ENCODE measurements at regions not wholly inside any gene's neighbourhood (a gene's known extent, or its start where the extent isn't known, plus 50 kb on each side); places are given as distances from the start of the nearest gene placed in this dataset.

- ChIA-PET POLR2A (no interaction called here), CTCF (ENCODE audit: low intra/inter-chr PET ratio) (no interaction called here)
- intact Hi-C loops (cut with micrococcal nuclease) = no loop called here
- WGBS (ENCODE audit: insufficient coverage, low coverage, missing lambda C conversion rate) = 4% methylated on average over 1 of the region's 1 CpG
- Histone ChIP-seq H4K20me1 (replicated peaks; ENCODE audit: control insufficient read depth, insufficient read depth, low read length) (no peaks in the 10 kb centered on the region), H3K9me1 (ENCODE audit: control insufficient read depth, insufficient read depth, low read length) (no peaks in the 10 kb centered on the region), H3K79me2 (ENCODE audit: control insufficient read depth, insufficient read depth, low read length) (no peaks in the 10 kb centered on the region), H3K4me2 (ENCODE audit: insufficient read depth, low read length) (no peak overlapping the region), H3K9ac (ENCODE audit: insufficient read depth in 1 of 2, low read depth in 2 of 2, low read length in 2 of 2) (no peak overlapping the region), H2AFZ (ENCODE audit: low read depth, low read length) (no peak overlapping the region), H3K4me1 (replicated peaks in 1 of 2; ENCODE audit: control insufficient read depth in 2 of 2, insufficient read depth in 2 of 2, low read length in 2 of 2) (no peaks in the 10 kb centered on the region), H3K36me3 (ENCODE audit: control insufficient read depth, insufficient read depth, low read length) (no peaks in the 10 kb centered on the region), H3K4me3 (no peak overlapping the region), H3K9me3 (replicated peaks; ENCODE audit: control insufficient read depth, insufficient read depth, low read depth, low read length) (no peaks in the 10 kb centered on the region), H3K27me3 (ENCODE audit: control insufficient read depth in 2 of 2, insufficient read depth in 2 of 2, low read length in 2 of 2) (no peaks in the 10 kb centered on the region), H3K27ac (ENCODE audit: extremely low read depth, low read depth, low read length) (no peak overlapping the region)
- ATAC-seq (no peak), FAIRE-seq (no peak), DNase-seq (ENCODE audit: extremely low read depth in 1 of 4, low spot score in 3 of 4) (no peak)
- BruUV-seq (replicated peaks) = no TSS peak
- in situ Hi-C loops (cut with MboI) = no loop called here
- TF ChIP-seq TBL1XR1 (IDR thresholded peaks at IDR 0.05; ENCODE audit: low read length in 2 of 2) (no peak), SETDB1 (IDR thresholded peaks at IDR 0.05; ENCODE audit: low read length) (no peak), BDP1 (IDR thresholded peaks at IDR 0.05; ENCODE audit: insufficient read depth, insufficient read length) (no peak), E2F5 (CRISPR knock-in tag; IDR thresholded peaks at IDR 0.05) (no peak), XRCC3 (IDR thresholded peaks at IDR 0.05) (no peak), HINFP (tag; conservative IDR thresholded peaks at IDR 0.05; ENCODE audit: low read depth) (no peak), ZNF609 (CRISPR knock-in tag; IDR thresholded peaks at IDR 0.05; ENCODE audit: borderline replicate concordance) (no peak), ZNF232 (CRISPR knock-in tag; IDR thresholded peaks at IDR 0.05) (no peak), SMARCC2 (IDR thresholded peaks at IDR 0.05; ENCODE audit: low read depth) (no peak), NKRF (IDR thresholded peaks at IDR 0.05; ENCODE audit: borderline replicate concordance) (no peak), SREBF1 (IDR thresholded peaks at IDR 0.05; ENCODE audit: borderline replicate concordance, low read depth, low read length) (no peak), THRB (CRISPR knock-in tag; conservative IDR thresholded peaks at IDR 0.05) (no peak), HMGN3 (IDR thresholded peaks at IDR 0.05; ENCODE audit: borderline replicate concordance, extremely low read depth, insufficient read length, low read depth, low read length) (no peak)
These were observed 427.7 kb downstream of the MDFIC start for GRCh38 chr7:115349635-115350034.
